ENCODE measurements at regions not wholly inside any gene's neighbourhood (a gene's known extent, or its start where the extent isn't known, plus 50 kb on each side); places are given as distances from the start of the nearest gene placed in this dataset.

DNA sequence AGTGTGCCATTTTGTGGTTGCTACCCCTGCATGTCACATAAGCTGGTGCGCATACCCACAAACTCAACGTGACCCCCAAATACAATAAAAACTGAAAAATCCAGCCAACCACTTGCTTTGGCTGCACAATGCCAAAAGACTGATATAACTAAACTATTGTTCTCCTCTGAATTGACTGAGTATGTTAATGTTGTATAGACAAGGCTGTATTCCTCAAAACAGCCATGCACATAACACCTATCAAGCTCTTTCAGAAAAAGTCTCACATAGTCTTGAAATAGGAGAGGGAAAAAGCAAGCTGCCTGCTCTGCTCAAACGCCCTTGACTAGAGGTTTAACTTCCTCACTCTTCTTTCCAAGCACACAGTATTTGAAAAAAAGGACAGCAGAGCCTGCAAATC, 126.4 kb upstream of the NOCT start:
- TF ChIP-seq POLR2A (IDR thresholded peaks at IDR 0.05), result no peak
- TF ChIP-seq CTCF (IDR thresholded peaks at IDR 0.05), result no peak
